ENCODE measurements at regions not wholly inside any gene's neighbourhood (a gene's known extent, or its start where the extent isn't known, plus 50 kb on each side); places are given as distances from the start of the nearest gene placed in this dataset.

- ChIA-PET POLR2A (no interaction called here), CTCF (no interaction called here)
- H3K9me3 ChIP-seq, result no peaks in the 10 kb centered on the region
- DNase-seq (ENCODE audit: low read depth in 1 of 2, low spot score in 1 of 2), result no peak
- no peak overlapping the region for H3K4me3 ChIP-seq
- 55% methylated on average over 4 of the region's 4 CpGs for WGBS (ENCODE audit: missing lambda C conversion rate)
- FAIRE-seq, result no peak
- TF ChIP-seq SREBF2 (IDR thresholded peaks at IDR 0.05), result no peak
- TF ChIP-seq HOXA7 (CRISPR knock-in tag; IDR thresholded peaks at IDR 0.05), result no peak
- no peak for TF ChIP-seq GATA3 (IDR thresholded peaks at IDR 0.05; ENCODE audit: borderline replicate concordance)
- TF ChIP-seq ZFP36 (IDR thresholded peaks at IDR 0.05; ENCODE audit: borderline replicate concordance, partially characterized antibody), result no peak
- TF ChIP-seq NPAS2 (CRISPR knock-in tag; IDR thresholded peaks at IDR 0.05; ENCODE audit: borderline replicate concordance), result no peak
- TF ChIP-seq SMC3 (IDR thresholded peaks at IDR 0.05), result no peak
- TF ChIP-seq TP53 (CRISPR knock-in tag; IDR thresholded peaks at IDR 0.05), result no peak
- no peak for TF ChIP-seq NR3C1 (IDR thresholded peaks at IDR 0.05)
- TF ChIP-seq ESRRA (IDR thresholded peaks at IDR 0.05; ENCODE audit: borderline replicate concordance, low read length), result no peak
- no peak for TF ChIP-seq HOXB5 (CRISPR knock-in tag; IDR thresholded peaks at IDR 0.05)
- TF ChIP-seq FOSB (CRISPR knock-in tag; IDR thresholded peaks at IDR 0.05), result no peak
- TF ChIP-seq MAX (IDR thresholded peaks at IDR 0.05), result no peak
- no peak for TF ChIP-seq EHF (CRISPR knock-in tag; IDR thresholded peaks at IDR 0.05)
- TF ChIP-seq ZC3H11A (IDR thresholded peaks at IDR 0.05), result no peak
- TF ChIP-seq PHF8 (IDR thresholded peaks at IDR 0.05; ENCODE audit: borderline replicate concordance, low read depth), result no peak
- no peak for TF ChIP-seq HEYL (CRISPR knock-in tag; IDR thresholded peaks at IDR 0.05)
- no peak overlapping the region for H3K4me2 ChIP-seq
- no peak overlapping the region for H3K27ac ChIP-seq
- no peaks in the 10 kb centered on the region for H3K4me1 ChIP-seq
- no peak for ATAC-seq
Measured at GRCh38 chr4:159434114-159434870, 331.4 kb downstream of the RAPGEF2 start.

GRCh38 chr4:159434871-159435241, 332.0 kb downstream of the RAPGEF2 start:
- Histone ChIP-seq H3K4me2 (no peak overlapping the region), H3K27ac (no peak overlapping the region), H3K4me3 (no peak overlapping the region), H3K9me3 (no peaks in the 10 kb centered on the region), H3K4me1 (no peaks in the 10 kb centered on the region)
- TF ChIP-seq SMC3 (IDR thresholded peaks at IDR 0.05) (no peak), SREBF2 (IDR thresholded peaks at IDR 0.05) (no peak), TP53 (CRISPR knock-in tag; IDR thresholded peaks at IDR 0.05) (no peak), JUNB (IDR thresholded peaks at IDR 0.05) (no peak), NPAS2 (CRISPR knock-in tag; IDR thresholded peaks at IDR 0.05; ENCODE audit: borderline replicate concordance) (no peak), PBX3 (IDR thresholded peaks at IDR 0.05) (no peak), PHF8 (IDR thresholded peaks at IDR 0.05; ENCODE audit: borderline replicate concordance, low read depth) (no peak)
- FAIRE-seq (no peak), ATAC-seq (no peak), DNase-seq (ENCODE audit: low read depth in 1 of 2, low spot score in 1 of 2) (no peak)
- CTCF ChIA-PET, result no interaction called here
- POLR2A ChIA-PET, result no interaction called here
- 92% methylated on average over 8 of the region's 8 CpGs for WGBS (ENCODE audit: missing lambda C conversion rate)

GRCh38 chr4:159435561-159436023, 332.7 kb downstream of the RAPGEF2 start:
- H3K27ac ChIP-seq, result no peak overlapping the region
- H3K4me3 ChIP-seq, result no peak overlapping the region
- no peak for FAIRE-seq
- 62% methylated on average over 3 of the region's 3 CpGs for WGBS (ENCODE audit: missing lambda C conversion rate)
- no peak for ATAC-seq
- CTCF ChIA-PET, result no interaction called here
- no peak for TF ChIP-seq POLR2AphosphoS2 (conservative IDR thresholded peaks at IDR 0.05; ENCODE audit: low read length)
- no peak for TF ChIP-seq E2F6 (IDR thresholded peaks at IDR 0.05; ENCODE audit: borderline replicate concordance, low read depth)
- TF ChIP-seq RCOR1 (IDR thresholded peaks at IDR 0.05; ENCODE audit: low read depth, low read length), result no peak
- TF ChIP-seq FOSL2 (IDR thresholded peaks at IDR 0.05), result no peak
- TF ChIP-seq FOSL2 (CRISPR knock-in tag; IDR thresholded peaks at IDR 0.05), result no peak
- TF ChIP-seq JUNB (IDR thresholded peaks at IDR 0.05), result no peak
- no peak for DNase-seq (ENCODE audit: low read depth in 1 of 2, low spot score in 1 of 2)
- no peaks in the 10 kb centered on the region for H3K4me1 ChIP-seq
- no peaks in the 10 kb centered on the region for H3K9me3 ChIP-seq
- no peak overlapping the region for H3K4me2 ChIP-seq
- POLR2A ChIA-PET, result no interaction called here
